Lower lobe of right lung (tissue), 2 donors: ENCODE measurements at regions not wholly inside any gene's neighbourhood (a gene's known extent, or its start where the extent isn't known, plus 50 kb on each side); places are given as distances from the start of the nearest gene placed in this dataset.

Experiments
- ATAC-seq, 2 donors: fragments of 200-7000 bp; cut with Tn5 transposase; one replicate each; pipeline ENCODE4 v1.9.1; 2020 to 2022; ENCODE audit warnings: mild to moderate bottlenecking in 2 of 2, moderate library complexity in 2 of 2
- DNase-seq: peaks from one replicate; pipeline ENCODE4 v3.0.0-alpha.2; 2020
- H3K27ac ChIP-seq: fragments of 200-600 bp; one replicate; pipeline ENCODE4 v1.8.0; 2022
- H3K27me3 ChIP-seq: fragments of 200-600 bp; one replicate; pipeline ENCODE4 v1.8.0; 2022; ENCODE audit warnings: low read depth
- H3K36me3 ChIP-seq: fragments of 200-600 bp; one replicate; pipeline ENCODE4 v1.8.0; 2022; ENCODE audit warnings: mild to moderate bottlenecking
- H3K4me1 ChIP-seq: fragments of 200-600 bp; one replicate; pipeline ENCODE4 v1.8.0; 2022
- H3K4me3 ChIP-seq: fragments of 200-600 bp; one replicate; pipeline ENCODE4 v1.8.0; 2022; ENCODE audit warnings: mild to moderate bottlenecking
- H3K9me3 ChIP-seq: fragments of 200-600 bp; one replicate; pipeline ENCODE4 v1.8.0; 2022
- intact Hi-C: fragments of 100-400 bp; cut with DNase I; formaldehyde crosslinking; loops from one replicate; pipeline ENCODE4 v1.11.0; 2022
- TF ChIP-seq, protein P1 (sequence below): fragments of 200-600 bp; IDR thresholded peaks from one replicate; pipeline ENCODE4 v1.8.0; 2022; ENCODE audit warnings: antibody characterized with exemption, mild to moderate bottlenecking
- donor health status: DM: no; HTN: yes; CAD: no; lungs with severe emphysema.

DNA sequence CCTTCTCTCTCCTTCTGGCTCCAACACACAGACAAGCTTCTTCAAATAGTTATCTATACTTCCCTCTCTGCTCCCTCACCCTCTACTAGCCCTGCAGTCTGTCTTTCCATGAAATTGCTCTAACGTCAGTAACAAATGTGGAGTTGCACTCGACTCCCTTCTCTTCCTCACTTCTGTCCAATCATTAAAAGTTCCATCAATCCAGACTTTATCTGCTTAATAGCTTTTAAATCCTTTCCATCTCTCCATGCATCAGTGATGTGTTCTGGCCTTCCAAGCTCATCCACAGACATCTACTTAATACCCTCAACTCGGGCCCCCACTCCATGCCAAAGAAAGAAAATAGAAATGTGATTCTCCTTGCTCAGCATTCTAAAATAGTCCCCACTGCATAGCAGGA, 422.1 kb upstream of the CDH5 start:
- no peak for DNase-seq
- H3K36me3 ChIP-seq: no peaks in the 10 kb centered on the region
- no peaks in the 10 kb centered on the region for H3K9me3 ChIP-seq
- intact Hi-C loops: no loop called here
- H3K27me3 ChIP-seq: no peaks in the 10 kb centered on the region
- H3K27ac ChIP-seq: no peak overlapping the region
- no peak overlapping the region for H3K4me3 ChIP-seq
- no peaks in the 10 kb centered on the region for H3K4me1 ChIP-seq
- no peak for ATAC-seq
- TF ChIP-seq, protein P1, sequence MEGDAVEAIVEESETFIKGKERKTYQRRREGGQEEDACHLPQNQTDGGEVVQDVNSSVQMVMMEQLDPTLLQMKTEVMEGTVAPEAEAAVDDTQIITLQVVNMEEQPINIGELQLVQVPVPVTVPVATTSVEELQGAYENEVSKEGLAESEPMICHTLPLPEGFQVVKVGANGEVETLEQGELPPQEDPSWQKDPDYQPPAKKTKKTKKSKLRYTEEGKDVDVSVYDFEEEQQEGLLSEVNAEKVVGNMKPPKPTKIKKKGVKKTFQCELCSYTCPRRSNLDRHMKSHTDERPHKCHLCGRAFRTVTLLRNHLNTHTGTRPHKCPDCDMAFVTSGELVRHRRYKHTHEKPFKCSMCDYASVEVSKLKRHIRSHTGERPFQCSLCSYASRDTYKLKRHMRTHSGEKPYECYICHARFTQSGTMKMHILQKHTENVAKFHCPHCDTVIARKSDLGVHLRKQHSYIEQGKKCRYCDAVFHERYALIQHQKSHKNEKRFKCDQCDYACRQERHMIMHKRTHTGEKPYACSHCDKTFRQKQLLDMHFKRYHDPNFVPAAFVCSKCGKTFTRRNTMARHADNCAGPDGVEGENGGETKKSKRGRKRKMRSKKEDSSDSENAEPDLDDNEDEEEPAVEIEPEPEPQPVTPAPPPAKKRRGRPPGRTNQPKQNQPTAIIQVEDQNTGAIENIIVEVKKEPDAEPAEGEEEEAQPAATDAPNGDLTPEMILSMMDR: no peak

DNA sequence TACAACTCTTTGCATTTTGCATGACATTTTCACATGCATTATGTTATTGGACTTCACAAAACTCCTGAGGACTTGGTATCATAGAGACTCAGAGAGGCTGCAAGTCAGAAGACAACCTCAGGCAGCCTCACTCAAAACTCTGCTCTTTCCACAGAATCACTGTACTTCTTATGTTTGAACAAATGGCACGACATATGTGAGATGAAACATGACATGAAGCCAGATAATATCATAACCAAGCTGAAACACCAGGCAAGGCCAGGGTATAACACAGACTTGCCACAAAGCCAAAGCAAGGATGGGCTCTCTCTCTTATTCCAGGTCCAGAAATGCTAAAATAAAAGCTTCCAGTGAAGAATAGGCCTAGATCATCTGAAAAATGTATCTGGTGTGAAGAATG, 425.8 kb upstream of the CDH5 start:
- no peaks in the 10 kb centered on the region for H3K9me3 ChIP-seq
- no peak for ATAC-seq
- no peak overlapping the region for H3K27ac ChIP-seq
- no peaks in the 10 kb centered on the region for H3K36me3 ChIP-seq
- H3K4me1 ChIP-seq: no peaks in the 10 kb centered on the region
- no peaks in the 10 kb centered on the region for H3K27me3 ChIP-seq
- intact Hi-C loops: no loop called here
- no peak for DNase-seq
- TF ChIP-seq, protein P1: no peak
- H3K4me3 ChIP-seq: no peak overlapping the region

DNA sequence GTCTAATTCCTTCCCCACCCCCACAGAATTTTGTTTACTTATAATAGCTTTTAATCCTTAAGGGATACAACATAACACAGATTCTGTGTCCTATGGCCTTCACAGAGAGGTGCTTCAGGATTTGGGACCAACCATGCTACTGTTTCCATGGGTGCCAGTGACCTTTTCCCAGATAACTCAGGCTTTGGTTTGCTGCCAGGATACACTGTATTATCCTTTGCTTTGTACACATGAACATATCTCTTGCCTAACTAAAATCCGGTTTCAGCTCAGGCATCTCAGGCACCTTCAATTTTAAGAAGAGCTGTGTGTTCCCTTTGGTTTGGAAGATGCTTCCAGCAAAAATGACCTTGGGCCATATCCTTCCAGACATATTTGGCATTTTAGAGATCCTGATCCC, 428.4 kb upstream of the CDH5 start:
- TF ChIP-seq, protein P1: no peak
- H3K4me3 ChIP-seq: no peak overlapping the region
- intact Hi-C loops: no loop called here
- H3K4me1 ChIP-seq: no peaks in the 10 kb centered on the region
- H3K27ac ChIP-seq: no peak overlapping the region
- H3K9me3 ChIP-seq: no peaks in the 10 kb centered on the region
- DNase-seq (no peak), ATAC-seq (no peak)
- H3K27me3 ChIP-seq: no peaks in the 10 kb centered on the region
- H3K36me3 ChIP-seq: no peaks in the 10 kb centered on the region

DNA sequence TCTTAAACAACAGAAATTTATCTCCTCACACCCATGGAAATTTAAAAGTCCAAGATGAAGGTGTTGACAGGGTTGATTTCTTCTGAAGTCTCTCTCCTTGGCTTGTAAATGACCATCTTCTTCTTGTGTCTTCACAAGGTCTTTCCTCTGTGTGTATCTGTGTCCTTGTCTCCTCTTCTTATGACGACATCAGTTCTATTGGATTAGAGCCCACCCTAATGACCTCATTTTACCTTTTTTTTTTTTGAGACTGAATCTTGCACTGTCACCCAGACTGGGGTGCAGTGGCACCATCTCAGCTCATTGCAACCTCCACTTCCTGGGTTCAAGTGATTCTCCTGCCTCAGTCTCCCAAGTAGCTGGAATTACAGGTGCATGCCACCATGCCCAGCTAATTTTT, 429.0 kb upstream of the CDH5 start:
- Histone ChIP-seq H3K9me3 (no peaks in the 10 kb centered on the region), H3K27me3 (no peaks in the 10 kb centered on the region), H3K36me3 (no peaks in the 10 kb centered on the region), H3K4me3 (no peak overlapping the region), H3K27ac (no peak overlapping the region), H3K4me1 (no peaks in the 10 kb centered on the region)
- intact Hi-C loops: no loop called here
- ATAC-seq (no peak), DNase-seq (no peak)
- TF ChIP-seq, protein P1: no peak

DNA sequence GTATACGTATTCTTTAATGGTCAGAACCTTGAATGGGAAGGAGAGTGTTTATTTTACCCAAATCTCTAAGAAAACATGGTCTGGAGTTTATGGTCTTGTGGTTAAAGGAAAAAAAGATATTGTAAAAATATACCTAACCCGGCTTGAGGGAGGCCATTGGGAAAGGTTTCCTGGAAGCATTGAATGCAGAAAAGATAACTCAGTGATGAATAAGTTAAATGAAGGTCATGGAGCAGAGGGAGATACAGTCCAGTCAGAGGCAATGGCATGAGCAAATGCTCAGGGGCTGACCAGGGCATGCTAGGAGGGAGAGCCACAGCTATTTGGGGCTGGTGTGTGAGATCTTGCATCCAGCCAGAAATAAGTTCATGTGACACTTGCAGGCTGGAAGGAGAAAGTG, 430.4 kb upstream of the CDH5 start:
- H3K27ac ChIP-seq: no peak overlapping the region
- H3K4me1 ChIP-seq: no peaks in the 10 kb centered on the region
- intact Hi-C loops: no loop called here
- no peak for DNase-seq
- TF ChIP-seq, protein P1: no peak
- H3K9me3 ChIP-seq: no peaks in the 10 kb centered on the region
- no peaks in the 10 kb centered on the region for H3K27me3 ChIP-seq
- ATAC-seq: no peak
- no peaks in the 10 kb centered on the region for H3K36me3 ChIP-seq
- no peak overlapping the region for H3K4me3 ChIP-seq

DNA sequence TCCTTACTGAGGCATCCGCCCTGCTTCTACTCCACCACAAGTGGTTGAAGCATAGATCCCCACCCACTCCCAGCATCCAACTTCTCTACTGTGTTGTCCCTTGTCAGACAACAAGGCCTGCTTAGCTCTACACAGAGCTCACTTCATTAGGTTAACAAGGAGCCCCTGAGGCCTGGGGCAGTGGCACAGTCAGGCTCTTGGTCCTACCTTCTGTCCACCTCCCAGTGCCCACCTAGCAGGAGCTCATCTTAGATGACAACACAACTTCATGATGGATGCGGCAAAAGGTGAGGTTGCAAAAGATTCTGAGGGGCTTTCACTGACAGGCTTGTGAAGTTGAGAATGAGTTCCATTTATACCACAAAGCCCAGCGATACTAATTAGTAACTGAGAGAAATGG, 432.0 kb upstream of the CDH5 start:
- DNase-seq: no peak
- H3K27ac ChIP-seq: no peak overlapping the region
- ATAC-seq: no peak
- H3K4me3 ChIP-seq: no peak overlapping the region
- H3K9me3 ChIP-seq: no peaks in the 10 kb centered on the region
- no peaks in the 10 kb centered on the region for H3K4me1 ChIP-seq
- intact Hi-C loops: no loop called here
- TF ChIP-seq, protein P1: no peak
- H3K36me3 ChIP-seq: no peaks in the 10 kb centered on the region
- no peaks in the 10 kb centered on the region for H3K27me3 ChIP-seq
